NOMO-1 treated with DMSO at 0.1 percent for 48 hours (cell line): ENCODE measurements at regions not wholly inside any gene's neighbourhood (a gene's known extent, or its start where the extent isn't known, plus 50 kb on each side); places are given as distances from the start of the nearest gene placed in this dataset.
"Not testable (repeated sequence)": the region's sequence is repeated elsewhere in the genome, so short reads cannot be mapped to it uniquely, and the experiment has no call there.

Experiments used
- DNase-seq: peaks from one replicate; lab custom pipeline; 2025; ENCODE audit not compliant: unreplicated experiment; lab: John Stamatoyannopoulos, UW

GRCh38 chr14:82647088-82647810 lies 1113.6 kb upstream of the SEL1L start:
- DNase-seq, result no peak

- DNase-seq, result no peak
Observed at GRCh38 chr14:82655770-82656169, 1122.1 kb upstream of the SEL1L start.

- DNase-seq, result no peak
Observed at GRCh38 chr14:82657186-82657675, 1123.6 kb upstream of the SEL1L start.

GRCh38 chr14:82661258-82661657 lies 1127.6 kb upstream of the SEL1L start:
- no peak for DNase-seq

- no peak for DNase-seq
Observed at GRCh38 chr14:82667006-82667405, 1133.4 kb upstream of the SEL1L start.

GRCh38 chr14:82667501-82667900 lies 1133.8 kb upstream of the SEL1L start:
- DNase-seq, result no peak

GRCh38 chr14:82676403-82676802 lies 1142.8 kb upstream of the SEL1L start:
- DNase-seq, result no peak

GRCh38 chr14:82689948-82690347 lies 1156.3 kb upstream of the SEL1L start:
- no peak for DNase-seq

GRCh38 chr14:82691191-82691590 lies 1157.5 kb upstream of the SEL1L start:
- DNase-seq, result not testable (repeated sequence)

GRCh38 chr14:82694820-82695219 lies 1161.2 kb upstream of the SEL1L start:
- no peak for DNase-seq

- no peak for DNase-seq
Observed at GRCh38 chr14:82704218-82704617, 1170.6 kb upstream of the SEL1L start.

GRCh38 chr14:82710267-82710841 lies 1176.7 kb upstream of the SEL1L start:
- peak; percentile 20 for DNase-seq

GRCh38 chr14:82719617-82720016 lies 1186.0 kb upstream of the SEL1L start:
- DNase-seq, result no peak

GRCh38 chr14:82720431-82720830 lies 1186.8 kb upstream of the SEL1L start:
- DNase-seq, result no peak

GRCh38 chr14:82720946-82721345 lies 1187.3 kb upstream of the SEL1L start:
- DNase-seq, result no peak

GRCh38 chr14:82724316-82724715 lies 1190.7 kb upstream of the SEL1L start:
- DNase-seq, result no peak

GRCh38 chr14:82725213-82725612 lies 1191.6 kb upstream of the SEL1L start:
- no peak for DNase-seq

GRCh38 chr14:82731526-82731925 lies 1197.9 kb upstream of the SEL1L start:
- DNase-seq, result no peak

- no peak for DNase-seq
Observed at GRCh38 chr14:82740547-82740946, 1206.9 kb upstream of the SEL1L start.

- DNase-seq, result no peak
Observed at GRCh38 chr14:82755476-82755875, 1221.8 kb upstream of the SEL1L start.

- DNase-seq, result no peak
Observed at GRCh38 chr14:82755923-82756322, 1222.3 kb upstream of the SEL1L start.

- no peak for DNase-seq
Observed at GRCh38 chr14:82757776-82758175, 1224.1 kb upstream of the SEL1L start.

GRCh38 chr14:82759656-82760055 lies 1226.0 kb upstream of the SEL1L start:
- no peak for DNase-seq
